SH-SY5Y (cell line): ENCODE measurements at regions not wholly inside any gene's neighbourhood (a gene's known extent, or its start where the extent isn't known, plus 50 kb on each side); places are given as distances from the start of the nearest gene placed in this dataset.

Experiments used
- GATA2 ChIP-seq: IDR thresholded peaks from 2 replicates; pipeline ENCODE4 v1.6.1; 2011; ENCODE audit warnings: mild to moderate bottlenecking, low read depth, low read length
- GATA3 ChIP-seq: IDR thresholded peaks from 2 replicates; pipeline ENCODE4 v1.6.1; 2011; ENCODE audit warnings: low read depth, mild to moderate bottlenecking, low read length, moderate library complexity

GRCh38 chr6:81863123-81863522, 110.6 kb upstream of the TENT5A start:
- TF ChIP-seq GATA2 (no peak), GATA3 (no peak)

- TF ChIP-seq GATA2 (no peak), GATA3 (no peak)
Observed at GRCh38 chr6:81861281-81861680, 108.8 kb upstream of the TENT5A start.

DNA sequence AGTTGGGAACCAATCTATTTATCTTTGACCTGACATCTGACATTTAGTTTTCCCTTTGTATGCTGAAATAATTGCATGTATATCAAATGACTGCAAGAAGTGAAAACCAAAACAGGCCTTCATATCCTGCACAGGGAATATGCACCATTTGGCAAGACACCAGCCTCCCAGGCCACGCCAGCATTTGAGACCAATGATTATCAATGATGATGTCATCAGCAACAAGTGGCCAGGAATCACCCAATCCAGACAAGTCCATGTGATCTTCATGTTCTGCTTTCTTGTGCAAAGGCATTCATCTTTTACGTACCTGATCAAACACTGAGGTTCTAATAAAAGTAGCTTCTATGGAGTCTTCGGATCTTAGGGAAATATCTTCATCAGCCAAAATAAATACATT, 107.4 kb upstream of the TENT5A start:
- no peak for TF ChIP-seq GATA2
- no peak for TF ChIP-seq GATA3

- TF ChIP-seq GATA3 = no peak
- no peak for TF ChIP-seq GATA2
Observed at GRCh38 chr6:81857812-81858211, 105.3 kb upstream of the TENT5A start.

- TF ChIP-seq GATA2 (no peak), GATA3 (no peak)
Observed at GRCh38 chr6:81856872-81857271, 104.4 kb upstream of the TENT5A start.

DNA sequence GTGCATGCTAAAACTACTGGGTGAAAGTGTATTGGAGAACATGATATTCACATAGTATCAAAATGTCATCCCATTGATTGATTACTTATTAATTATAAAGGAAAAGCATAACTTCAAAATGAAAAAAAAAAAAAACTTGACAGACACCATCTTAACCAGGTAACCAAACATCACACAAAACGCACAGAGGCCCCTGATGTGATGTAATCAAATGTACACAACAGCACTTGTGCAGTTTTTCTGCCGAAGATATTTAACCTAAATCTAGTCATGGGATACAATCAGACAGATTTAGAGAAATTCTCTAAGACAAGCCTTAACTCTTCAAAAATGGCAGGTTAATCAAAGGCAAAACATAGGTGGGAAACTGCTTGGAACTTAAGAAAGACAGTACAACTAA, 102.0 kb upstream of the TENT5A start:
- TF ChIP-seq GATA3 (no peak), GATA2 (no peak)

GRCh38 chr6:81853975-81854374, 101.5 kb upstream of the TENT5A start:
- TF ChIP-seq GATA2 (no peak), GATA3 (no peak)

DNA sequence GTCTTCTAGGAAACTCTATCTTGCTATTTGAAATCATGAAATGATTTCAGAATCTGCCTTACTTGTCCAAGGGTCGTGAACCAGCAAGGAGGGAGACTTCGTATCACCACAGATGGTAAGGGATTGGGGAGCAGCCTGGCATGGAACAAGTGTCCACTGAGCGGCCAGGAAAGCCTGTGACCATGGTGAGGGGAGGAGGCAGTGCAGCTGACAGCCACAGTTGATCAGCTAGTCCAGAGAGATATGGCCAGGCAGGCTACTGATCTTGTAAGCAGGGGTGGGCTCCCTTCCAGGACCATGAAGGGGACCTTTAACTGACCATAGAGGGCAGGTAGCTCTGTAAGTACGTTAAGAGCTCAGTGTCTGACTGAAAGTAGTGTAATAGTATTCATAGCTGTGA, 96.8 kb upstream of the TENT5A start:
- TF ChIP-seq GATA2 (no peak), GATA3 (no peak)

- TF ChIP-seq GATA2 (no peak), GATA3 (no peak)
Observed at GRCh38 chr6:81847866-81848265, 95.4 kb upstream of the TENT5A start.

GRCh38 chr6:81844686-81845085, 92.2 kb upstream of the TENT5A start:
- TF ChIP-seq GATA2 (no peak), GATA3 (no peak)

DNA sequence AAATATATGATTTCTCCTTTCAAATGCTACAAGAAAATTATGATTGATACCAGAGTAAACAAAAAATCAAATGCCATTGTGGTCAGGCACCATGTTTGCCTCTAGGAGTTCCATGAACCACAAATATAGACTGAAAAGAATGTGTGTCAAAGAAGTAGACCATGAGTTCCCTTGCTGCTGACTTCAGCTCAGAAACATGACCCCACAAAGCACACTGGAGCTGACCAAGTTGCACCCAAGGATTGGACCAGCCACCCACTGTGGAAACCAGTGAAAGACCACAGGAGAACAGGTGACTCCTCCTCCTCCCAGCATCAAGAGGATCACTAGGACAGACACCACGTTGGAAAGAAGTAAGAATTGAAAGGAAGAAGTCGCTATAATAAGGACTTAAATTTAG, 90.8 kb upstream of the TENT5A start:
- TF ChIP-seq GATA3 = no peak
- no peak for TF ChIP-seq GATA2

DNA sequence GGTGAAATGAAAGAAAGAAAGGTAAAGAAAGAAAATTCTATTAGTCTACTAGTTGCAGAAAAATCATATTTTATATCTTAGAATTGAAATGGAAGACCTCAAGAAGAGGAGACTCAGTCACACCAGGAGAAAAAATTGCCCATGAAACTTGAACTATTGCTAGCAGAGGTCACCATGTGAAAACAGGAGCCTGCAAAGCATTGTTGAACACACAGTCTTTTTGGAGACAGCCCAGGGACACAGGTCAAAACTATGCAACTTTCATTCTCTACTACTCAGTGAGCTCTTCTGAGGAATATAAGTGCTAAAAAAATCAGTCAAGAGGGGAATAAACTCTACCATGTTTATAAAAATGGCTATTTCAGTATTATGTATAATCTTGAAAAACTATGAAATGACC, 89.8 kb upstream of the TENT5A start:
- no peak for TF ChIP-seq GATA3

GRCh38 chr6:81838724-81839426, 86.4 kb upstream of the TENT5A start:
- no peak for TF ChIP-seq GATA3
- no peak for TF ChIP-seq GATA2

- TF ChIP-seq GATA2 (peak; percentile 56; the same call in 1 of the 2 replicates), GATA3 (peak; percentile 86)
Observed at GRCh38 chr6:81838031-81838430, 85.5 kb upstream of the TENT5A start.

DNA sequence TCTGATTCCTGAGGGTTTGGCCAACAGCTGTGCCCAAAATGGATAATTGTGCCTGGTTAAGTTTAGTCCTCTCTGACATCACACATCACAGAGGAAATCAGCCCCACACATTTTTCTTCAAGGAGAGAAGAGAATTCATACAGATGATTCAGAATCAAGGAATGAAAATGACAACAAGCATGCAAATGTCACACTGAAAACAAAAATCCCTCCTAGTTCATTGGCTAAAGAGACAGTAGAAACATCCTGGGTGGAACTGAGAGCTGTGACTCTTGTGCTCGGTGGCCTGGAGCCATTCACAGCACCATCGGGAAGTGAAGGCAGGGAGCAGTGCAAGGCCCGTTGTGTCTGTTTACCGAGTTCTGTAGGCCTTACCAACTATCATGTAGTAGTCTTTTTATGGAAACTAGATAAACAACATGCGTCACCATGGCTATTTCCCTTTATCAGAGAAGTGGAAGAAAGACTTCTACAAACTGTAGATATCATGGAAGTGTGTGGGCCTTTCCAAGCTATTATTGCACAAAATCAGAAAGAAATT, 81.7 kb upstream of the TENT5A start:
- no peak for TF ChIP-seq GATA2
- TF ChIP-seq GATA3 = no peak
